Adrenal gland (tissue), 9 donors: ENCODE measurements at regions not wholly inside any gene's neighbourhood (a gene's known extent, or its start where the extent isn't known, plus 50 kb on each side); places are given as distances from the start of the nearest gene placed in this dataset.

Source experiments
- DNase-seq, 7 donors: peaks; one replicate each; pipeline ENCODE4 v3.0.0-alpha.2; 2019 to 2020
- H3K27ac ChIP-seq, 5 donors: fragments of 200-600 bp; sonication (generic) in 4 of 5; 1 replicate in 3 of 5; 2 replicates in 2 of 5; pipeline versions ENCODE4 v1.5.1 to v1.8.0; 2016 to 2020; ENCODE audit warnings: mild to moderate bottlenecking in 1 of 5
- H3K27me3 ChIP-seq: fragments of 200-600 bp; 2 replicates; pipeline ENCODE4 v1.8.0; 2021
- H3K36me3 ChIP-seq, 2 donors: fragments of 200-600 bp; replicated peaks in 1 of 2; 1 replicate in 1 of 2; 2 replicates in 1 of 2; pipeline versions ENCODE4 v1.5.1 to v1.8.0; 2018 to 2022
- H3K4me1 ChIP-seq, 2 donors: fragments of 200-600 bp; replicated peaks in 1 of 2; 1 replicate in 1 of 2; 2 replicates in 1 of 2; pipeline versions ENCODE4 v1.5.1 to v1.8.0; 2018 to 2021
- H3K4me3 ChIP-seq, 4 donors: fragments of 200-600 bp; sonication (generic) in 3 of 4; one replicate each; pipeline ENCODE4 v1.5.1; 2016 to 2018
- H3K9me3 ChIP-seq, 3 donors: fragments of 200-600 bp; sonication (generic) in 1 of 3; replicated peaks in 1 of 3; 1 replicate in 2 of 3; 2 replicates in 1 of 3; pipeline versions ENCODE4 v1.5.1 to v1.8.0; 2016 to 2021
- CTCF ChIP-seq, 6 experiments: fragments of 450-650 bp in 4 of 6; fragments of 200-600 bp in 2 of 6; sonication (generic) in 1 of 6; IDR thresholded peaks; 1 replicate in 5 of 6; 2 replicates in 1 of 6; pipeline versions ENCODE4 v1.5.1 to v1.8.0; 2016 to 2021; ENCODE audit warnings: antibody characterized with exemption in 6 of 6, mild to moderate bottlenecking in 2 of 6, moderate library complexity in 1 of 6
- POLR2A ChIP-seq, 2 donors: fragments of 450-650 bp; IDR thresholded peaks; one replicate each; pipeline ENCODE4 v1.6.1; 2017; ENCODE audit warnings: antibody characterized with exemption in 2 of 2, mild to moderate bottlenecking in 2 of 2, moderate library complexity in 1 of 2
- WGBS, 4 donors: extraction: QIAGEN DNeasy Blood & Tissue Kit in 2 of 4; methylation state at CpG; one replicate each; pipeline versions ENCODE4 v1.1.5 to v1.1.7; 2013 to 2017; 5-methylcytosine and 5-hydroxymethylcytosine counted together
- intact Hi-C, 2 donors: fragments of 100-400 bp; cut with DNase I; formaldehyde crosslinking; loops; one replicate each; pipeline versions ENCODE4 v1.14.1 to v1.15.0; 2022 to 2023
- donor health status: healthy with polysubstance abuse.
- donor health status: Bipolar disorder and iron deficiency.
- donor health status: DM: yes; HTN: yes; CAD: no.
- donor health status: DM: no; HTN: no; CAD: no.
- donor health status: DM: no; HTN: no; CAD: no.

DNA sequence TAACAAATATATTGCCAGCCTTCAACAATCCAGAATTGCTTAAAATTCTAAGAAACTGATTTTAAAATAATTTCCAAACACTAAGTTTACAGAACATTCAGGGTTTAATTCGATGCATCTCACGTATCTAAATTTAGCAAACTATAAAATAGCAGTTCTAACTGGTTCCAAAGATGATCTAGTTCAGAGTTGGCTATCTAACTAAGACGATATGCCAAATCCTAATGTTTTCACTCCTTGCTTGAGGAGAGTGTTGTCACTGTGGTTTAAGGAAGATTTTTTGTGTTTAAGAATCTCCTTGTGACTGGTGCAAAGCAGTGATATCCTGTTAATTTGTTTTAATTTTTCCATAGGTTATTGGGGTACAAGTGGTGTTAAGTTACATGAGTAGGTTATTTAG lies 311.5 kb upstream of the ID4 start:
- no peaks in the 10 kb centered on the region for H3K9me3 ChIP-seq
- no peaks in the 10 kb centered on the region for H3K4me1 ChIP-seq
- intact Hi-C loops: no loop called here
- H3K4me3 ChIP-seq: no peak overlapping the region
- no peaks in the 10 kb centered on the region for H3K36me3 ChIP-seq
- no peak for DNase-seq
- H3K27ac ChIP-seq: no peak overlapping the region
- WGBS, 4 donors: 66 to 78% (median 69%) methylated on average over 3 of the region's 3 CpGs
- H3K27me3 ChIP-seq: no peaks in the 10 kb centered on the region
- TF ChIP-seq POLR2A (IDR thresholded peaks at IDR 0.05): no peak
- no peak for TF ChIP-seq CTCF (IDR thresholded peaks at IDR 0.05)

- 73 to 93% (median 86%) methylated on average over 1 of the region's 1 CpG for WGBS, 4 donors
- TF ChIP-seq CTCF (IDR thresholded peaks at IDR 0.05) (no peak), POLR2A (IDR thresholded peaks at IDR 0.05) (no peak)
- Histone ChIP-seq H3K4me3 (no peak overlapping the region), H3K27me3 (no peaks in the 10 kb centered on the region), H3K9me3 (no peaks in the 10 kb centered on the region), H3K4me1 (no peaks in the 10 kb centered on the region), H3K36me3 (no peaks in the 10 kb centered on the region), H3K27ac (no peak overlapping the region)
- no peak for DNase-seq
- intact Hi-C loops: no loop called here
Observed at GRCh38 chr6:19530188-19530587, 307.0 kb upstream of the ID4 start.

GRCh38 chr6:19535351-19535750 lies 301.8 kb upstream of the ID4 start:
- Histone ChIP-seq H3K27me3 (no peaks in the 10 kb centered on the region), H3K4me3 (no peak overlapping the region), H3K9me3 (no peaks in the 10 kb centered on the region), H3K36me3 (no peaks in the 10 kb centered on the region), H3K4me1 (no peaks in the 10 kb centered on the region), H3K27ac (no peak overlapping the region)
- intact Hi-C loops: no loop called here
- 64 to 69% (median 66%) methylated on average over 2 of the region's 2 CpGs for WGBS, 4 donors
- no peak for TF ChIP-seq POLR2A (IDR thresholded peaks at IDR 0.05)
- TF ChIP-seq CTCF (IDR thresholded peaks at IDR 0.05): no peak
- DNase-seq: no peak

DNA sequence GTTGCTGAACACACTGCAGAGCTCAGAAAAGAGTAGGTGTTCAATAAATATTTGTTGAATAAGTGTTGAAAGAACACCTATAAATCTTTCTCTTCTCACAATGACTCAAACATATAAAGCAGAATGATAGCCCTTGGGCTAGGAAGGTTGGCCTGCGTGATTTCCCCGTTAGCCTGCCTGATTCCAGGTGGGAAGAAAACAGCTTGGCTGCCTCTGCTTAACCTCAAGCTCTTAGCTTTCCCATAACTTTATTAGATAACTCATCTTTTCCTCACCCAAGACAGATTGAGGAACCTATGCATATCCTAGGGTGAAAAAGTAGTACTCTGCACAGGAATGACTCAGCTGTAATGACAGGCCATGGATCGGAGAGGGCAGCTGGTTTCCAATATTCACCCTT lies 300.3 kb upstream of the ID4 start:
- no peak overlapping the region for H3K27ac ChIP-seq
- H3K9me3 ChIP-seq: no peaks in the 10 kb centered on the region
- no peaks in the 10 kb centered on the region for H3K4me1 ChIP-seq
- TF ChIP-seq CTCF (IDR thresholded peaks at IDR 0.05): no peak
- TF ChIP-seq POLR2A (IDR thresholded peaks at IDR 0.05): no peak
- intact Hi-C loops: no loop called here
- WGBS, 4 donors: 86 to 88% (median 87%) methylated on average over 3 of the region's 3 CpGs
- no peaks in the 10 kb centered on the region for H3K36me3 ChIP-seq
- no peak overlapping the region for H3K4me3 ChIP-seq
- no peak for DNase-seq
- H3K27me3 ChIP-seq: no peaks in the 10 kb centered on the region
